ENCODE measurements at regions not wholly inside any gene's neighbourhood (a gene's known extent, or its start where the extent isn't known, plus 50 kb on each side); places are given as distances from the start of the nearest gene placed in this dataset.

- Mint-ChIP-seq H3K27ac (no peak overlapping the region), H3K4me3 (no peak overlapping the region), H3K27me3 (no peaks in the 10 kb centered on the region), H3K9me3 (no peaks in the 10 kb centered on the region), H3K4me1 (ENCODE audit: unreplicated experiment) (peaks cover 8% of the 10 kb centered on the region), H3K36me3 (peaks cover 25% of the 10 kb centered on the region)
- TF ChIP-seq CTCF (conservative IDR thresholded peaks at IDR 0.05), result no peak
- DNase-seq (ENCODE audit: extremely low spot score, unreplicated experiment), result no peak
Observed at GRCh38 chr3:124402791-124403190, 327.5 kb upstream of the UMPS start.

GRCh38 chr3:124404621-124405020 lies 325.6 kb upstream of the UMPS start:
- no peaks in the 10 kb centered on the region for H3K9me3 Mint-ChIP-seq
- no peak overlapping the region for H3K4me3 Mint-ChIP-seq

GRCh38 chr3:124407260-124407659 lies 323.0 kb upstream of the UMPS start:
- peaks cover 20% of the 10 kb centered on the region for H3K36me3 Mint-ChIP-seq
- peaks cover 14% of the 10 kb centered on the region for H3K4me1 Mint-ChIP-seq (ENCODE audit: unreplicated experiment)
- H3K4me3 Mint-ChIP-seq, result no peak overlapping the region
- no peaks in the 10 kb centered on the region for H3K9me3 Mint-ChIP-seq
- no peak for DNase-seq (ENCODE audit: extremely low spot score, unreplicated experiment)
- no peak overlapping the region for H3K27ac Mint-ChIP-seq
- no peak for TF ChIP-seq CTCF (conservative IDR thresholded peaks at IDR 0.05)
- no peaks in the 10 kb centered on the region for H3K27me3 Mint-ChIP-seq

More at GRCh38 chr3:124404621-124405020, 325.6 kb upstream of the UMPS start:
- no peak for TF ChIP-seq CTCF (conservative IDR thresholded peaks at IDR 0.05)
- Mint-ChIP-seq H3K36me3 (peaks cover 27% of the 10 kb centered on the region), H3K27ac (no peak overlapping the region), H3K27me3 (no peaks in the 10 kb centered on the region), H3K4me1 (ENCODE audit: unreplicated experiment) (peaks cover 13% of the 10 kb centered on the region)
- DNase-seq (ENCODE audit: extremely low spot score, unreplicated experiment), result no peak

GRCh38 chr3:124409650-124410275 lies 320.5 kb upstream of the UMPS start:
- no peaks in the 10 kb centered on the region for H3K27me3 Mint-ChIP-seq
- H3K9me3 Mint-ChIP-seq, result no peaks in the 10 kb centered on the region
- H3K36me3 Mint-ChIP-seq, result peaks cover 17% of the 10 kb centered on the region
- no peak overlapping the region for H3K4me3 Mint-ChIP-seq
- TF ChIP-seq CTCF (conservative IDR thresholded peaks at IDR 0.05), result no peak
- H3K4me1 Mint-ChIP-seq (ENCODE audit: unreplicated experiment), result peaks cover 14% of the 10 kb centered on the region
- DNase-seq (ENCODE audit: extremely low spot score, unreplicated experiment), result no peak
- peak overlapping the region; percentile 34 for H3K27ac Mint-ChIP-seq

- DNase-seq (ENCODE audit: extremely low spot score, unreplicated experiment), result no peak
- no peak for TF ChIP-seq CTCF (conservative IDR thresholded peaks at IDR 0.05)
- no peak overlapping the region for H3K4me3 Mint-ChIP-seq
- H3K27ac Mint-ChIP-seq, result no peak overlapping the region
- no peaks in the 10 kb centered on the region for H3K9me3 Mint-ChIP-seq
- H3K27me3 Mint-ChIP-seq, result no peaks in the 10 kb centered on the region
- peaks cover 14% of the 10 kb centered on the region for H3K4me1 Mint-ChIP-seq (ENCODE audit: unreplicated experiment)
- H3K36me3 Mint-ChIP-seq, result peaks cover 16% of the 10 kb centered on the region
Observed at GRCh38 chr3:124410471-124410870, 319.8 kb upstream of the UMPS start.

- TF ChIP-seq CTCF (conservative IDR thresholded peaks at IDR 0.05), result no peak
- Mint-ChIP-seq H3K4me1 (ENCODE audit: unreplicated experiment) (peaks cover 14% of the 10 kb centered on the region), H3K27ac (no peak overlapping the region), H3K27me3 (no peaks in the 10 kb centered on the region), H3K36me3 (peaks cover 19% of the 10 kb centered on the region), H3K4me3 (no peak overlapping the region), H3K9me3 (no peaks in the 10 kb centered on the region)
- DNase-seq (ENCODE audit: extremely low spot score, unreplicated experiment), result no peak
Observed at GRCh38 chr3:124411728-124412127, 318.5 kb upstream of the UMPS start.
